GM19025 (cell line): ENCODE measurements at regions not wholly inside any gene's neighbourhood (a gene's known extent, or its start where the extent isn't known, plus 50 kb on each side); places are given as distances from the start of the nearest gene placed in this dataset.

ENCODE experiments used
- ATAC-seq: cut with Tn5 transposase; IDR thresholded peaks from one replicate; pipeline ENCODE4 v1.9.1; 2021; ENCODE audit warnings: mild to moderate bottlenecking, low read depth, moderate library complexity; ENCODE audit not compliant: unreplicated experiment

DNA sequence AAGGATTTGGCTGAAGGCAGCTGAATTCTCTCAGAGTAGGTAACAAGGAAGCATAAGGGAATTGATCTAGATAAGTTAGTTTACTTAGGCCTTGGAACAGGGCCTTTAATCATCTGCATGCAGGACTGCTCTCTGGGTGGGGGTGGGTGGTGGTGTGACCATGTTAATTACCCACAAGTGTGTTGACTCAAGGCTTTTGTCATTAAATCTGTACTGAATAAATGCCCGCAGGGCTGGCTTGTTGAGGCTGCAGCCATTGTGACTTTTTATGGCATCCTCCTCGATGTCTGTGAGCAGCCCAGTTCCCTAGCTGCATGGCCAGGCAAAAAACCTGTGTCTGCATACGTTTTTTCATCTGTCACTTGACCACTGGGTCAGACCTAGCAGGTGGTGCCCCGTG is 63.5 kb upstream of the ASCC3 start:
- ATAC-seq = no peak

DNA sequence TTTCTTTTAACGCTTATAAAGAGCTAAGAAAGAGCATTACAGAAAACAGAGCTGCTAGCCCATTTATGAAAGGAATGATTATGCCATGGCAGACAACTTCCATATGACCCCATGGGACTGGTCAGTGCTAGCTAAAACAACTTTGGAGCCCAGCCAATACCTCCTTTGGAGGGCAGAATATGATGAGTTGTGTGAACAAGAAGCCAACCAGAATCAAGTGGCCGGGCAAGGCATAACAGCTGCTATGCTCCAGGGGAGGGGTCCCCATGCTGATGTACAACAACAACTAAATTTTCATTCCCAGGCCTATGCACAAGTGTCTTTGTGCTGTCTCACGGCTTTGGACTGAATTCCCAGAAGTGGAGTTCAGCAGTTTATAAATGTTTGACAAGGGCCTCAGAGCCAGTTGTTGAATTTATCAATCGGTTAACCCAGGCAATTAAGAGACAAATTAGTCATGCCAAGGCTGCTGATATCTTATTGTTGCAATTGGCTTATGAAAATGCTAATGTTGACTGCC is 65.0 kb upstream of the ASCC3 start:
- no peak for ATAC-seq

DNA sequence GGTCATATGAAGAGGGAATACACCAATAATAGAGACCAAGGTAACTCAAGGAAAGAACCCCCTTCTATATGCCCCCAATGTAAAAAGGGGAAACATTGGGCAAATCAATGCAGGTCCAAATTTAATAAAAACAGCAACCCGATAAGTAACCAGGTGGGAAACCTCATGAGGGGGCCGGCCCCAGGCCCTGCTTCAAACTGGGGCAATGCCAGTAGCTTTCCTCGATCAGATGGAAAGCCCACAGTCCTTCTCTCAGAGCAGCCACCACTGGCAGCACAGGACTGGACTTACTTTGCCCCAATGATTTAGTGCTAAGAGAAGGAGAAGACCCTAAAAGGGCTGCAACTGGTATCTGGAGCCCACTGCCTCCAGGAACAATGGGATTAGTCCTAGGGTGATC is 65.6 kb upstream of the ASCC3 start:
- ATAC-seq = no peak

DNA sequence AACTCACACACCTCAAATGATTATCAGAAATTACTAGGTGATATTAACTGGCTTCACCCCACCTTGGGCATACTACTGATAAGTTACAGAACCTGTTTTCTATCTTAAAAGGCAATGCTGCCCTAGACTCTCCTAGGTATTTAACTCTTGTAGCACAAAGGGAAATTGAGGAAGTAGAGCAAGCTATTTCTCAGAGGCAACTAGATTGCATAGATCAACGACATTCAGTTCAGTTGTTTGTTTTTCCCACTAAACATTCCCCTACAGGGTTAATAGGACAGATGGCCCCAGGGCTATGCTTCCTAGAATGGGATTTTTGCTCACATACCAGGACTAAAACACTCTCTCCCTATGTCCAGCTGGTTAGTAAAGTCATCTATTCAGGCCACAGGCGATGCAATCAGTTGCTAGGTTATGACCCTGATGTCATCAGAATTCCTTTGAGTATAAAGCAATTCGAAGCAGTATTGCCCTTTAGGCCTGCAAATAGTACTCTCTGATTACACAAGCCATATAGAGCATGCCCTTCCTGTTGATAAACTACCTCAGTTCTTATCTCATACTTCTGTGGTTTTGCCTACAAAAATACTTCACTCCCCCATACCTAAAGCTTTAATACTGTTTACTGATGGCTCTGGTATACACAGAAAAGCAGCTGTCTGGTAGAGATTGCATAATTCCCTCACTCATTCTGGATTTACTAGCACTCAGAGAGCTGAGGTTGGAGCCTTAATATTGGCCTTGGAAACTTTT is 67.4 kb upstream of the ASCC3 start:
- no peak for ATAC-seq

DNA sequence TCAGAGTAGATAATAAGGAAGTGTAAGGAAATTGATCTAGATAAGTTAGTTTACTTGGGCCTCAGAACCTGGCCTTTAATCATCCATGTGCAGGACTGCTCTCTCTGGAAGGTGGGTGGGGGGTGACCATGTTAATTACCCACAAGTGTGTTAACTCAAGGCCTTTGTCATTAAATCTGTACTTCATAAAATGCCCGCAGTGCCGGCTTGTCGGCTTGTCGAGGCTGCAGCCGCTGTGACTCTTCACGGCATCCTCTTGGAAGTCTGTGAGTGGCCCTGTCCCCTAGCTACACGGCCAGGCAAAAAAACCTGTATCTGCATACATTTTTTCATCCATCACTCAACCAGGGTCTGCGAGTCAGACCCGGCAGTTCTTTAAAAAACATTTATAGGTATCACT is 70.9 kb upstream of the ASCC3 start:
- ATAC-seq = no peak

DNA sequence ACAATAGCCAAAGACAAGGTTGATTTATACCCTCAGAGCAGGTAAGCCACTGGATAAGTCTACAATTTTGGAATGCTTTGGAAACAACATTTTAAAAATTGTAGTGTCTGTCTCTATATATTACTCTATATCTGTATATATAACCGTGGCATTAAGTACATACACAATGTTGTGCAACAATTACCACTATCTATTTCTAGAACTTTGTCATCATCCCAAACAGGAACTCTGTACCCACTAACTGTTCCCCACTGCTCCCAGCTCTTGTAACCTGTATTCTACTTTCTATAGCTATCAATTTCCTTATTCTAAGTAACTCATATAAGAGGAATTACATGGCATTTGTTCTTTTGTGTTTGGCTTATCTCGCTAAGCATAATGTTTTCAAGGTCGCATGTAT is 78.2 kb upstream of the ASCC3 start:
- ATAC-seq = no peak

DNA sequence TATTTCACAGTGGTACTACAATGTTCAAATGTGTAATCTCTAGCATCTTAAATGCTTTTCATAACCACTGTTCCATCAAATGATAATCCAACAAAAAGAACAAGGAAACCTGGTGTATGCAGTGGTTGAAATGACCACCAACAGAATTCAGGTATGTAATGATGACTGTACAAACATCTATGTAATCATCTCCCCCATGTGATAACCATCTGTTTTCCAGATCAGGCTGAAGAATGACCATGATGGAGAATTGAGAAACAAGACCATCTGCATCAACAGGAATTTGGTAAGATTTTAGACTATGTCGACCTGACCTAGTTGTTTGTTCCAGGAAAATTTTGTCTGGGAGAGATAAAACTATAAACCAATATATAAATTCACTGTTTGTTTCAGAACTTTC is 81.3 kb upstream of the ASCC3 start:
- no peak for ATAC-seq

DNA sequence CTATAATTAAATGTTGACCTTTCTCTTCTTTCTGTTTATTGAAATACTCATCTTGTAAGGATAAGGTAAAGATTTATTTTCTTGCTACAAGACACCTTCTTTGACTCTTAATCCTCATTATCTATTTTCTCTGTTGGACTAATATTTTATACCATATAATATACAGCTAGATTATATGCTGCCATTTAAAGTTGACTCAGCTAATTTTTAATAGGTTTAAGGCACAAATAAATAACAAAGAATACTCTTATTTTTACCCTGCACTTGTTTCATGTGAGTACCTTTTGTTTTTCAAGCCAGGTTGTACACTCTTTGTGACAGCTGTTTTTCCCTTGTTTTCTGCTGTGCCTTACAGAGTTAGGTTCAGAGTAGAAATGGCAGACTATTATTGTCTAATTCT is 83.9 kb upstream of the ASCC3 start:
- ATAC-seq = no peak

DNA sequence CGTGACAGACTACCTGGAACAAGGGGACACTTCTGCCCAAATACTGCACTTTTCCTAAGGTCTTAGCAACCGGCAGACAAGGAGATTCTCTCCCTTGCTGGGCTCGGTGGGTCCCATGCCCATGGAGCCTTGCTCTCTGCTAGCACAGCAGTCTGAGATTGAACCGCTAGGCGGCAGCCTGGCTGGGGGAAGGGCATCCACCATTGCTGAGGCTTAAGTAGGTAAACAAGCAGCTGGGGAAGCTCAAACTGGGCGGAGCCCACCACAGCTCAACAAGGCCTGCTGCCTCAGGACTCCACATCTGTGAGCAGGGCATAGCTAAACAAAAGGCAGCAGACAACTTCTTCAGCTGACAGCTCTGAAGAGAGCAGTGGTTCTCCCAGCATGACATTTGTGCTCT is 87.8 kb upstream of the ASCC3 start:
- ATAC-seq = no peak

DNA sequence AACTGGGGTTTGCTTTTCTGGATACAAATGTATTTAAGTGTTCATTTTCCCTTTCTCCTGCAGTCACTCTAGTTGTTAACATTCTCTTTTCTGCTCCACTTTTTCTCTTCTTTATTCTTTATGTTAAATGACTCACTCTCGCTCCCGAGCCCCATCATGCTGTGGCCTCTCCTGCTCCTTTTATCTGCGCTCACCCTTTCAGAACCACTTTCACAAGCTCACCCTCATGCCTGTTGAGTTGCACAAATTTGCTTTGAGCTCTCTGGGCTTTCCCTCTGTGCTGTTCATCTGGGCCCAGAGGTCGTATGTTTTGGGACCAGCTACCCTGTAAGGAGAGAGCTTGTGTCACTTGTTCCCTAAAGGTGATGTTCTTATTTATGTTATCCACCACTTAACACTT is 98.1 kb upstream of the ASCC3 start:
- ATAC-seq = no peak

DNA sequence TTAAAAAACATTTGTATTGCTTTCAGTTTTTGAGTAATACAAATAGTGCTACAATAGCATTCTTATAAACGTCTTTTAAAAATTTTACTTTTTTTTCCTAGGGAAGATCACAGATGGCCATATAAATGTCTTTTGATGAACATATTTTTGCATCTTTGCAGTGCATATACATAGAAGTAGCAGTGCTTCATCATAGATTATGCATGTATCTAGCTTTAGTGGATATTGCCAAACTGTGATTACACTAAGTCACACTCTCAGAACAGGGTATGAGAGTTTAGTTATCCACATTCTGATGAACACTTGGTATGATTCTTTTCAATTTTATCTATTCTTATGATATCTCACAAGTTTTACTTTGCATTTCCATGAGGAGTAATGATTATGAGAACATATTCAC is 99.8 kb upstream of the ASCC3 start:
- ATAC-seq = no peak

DNA sequence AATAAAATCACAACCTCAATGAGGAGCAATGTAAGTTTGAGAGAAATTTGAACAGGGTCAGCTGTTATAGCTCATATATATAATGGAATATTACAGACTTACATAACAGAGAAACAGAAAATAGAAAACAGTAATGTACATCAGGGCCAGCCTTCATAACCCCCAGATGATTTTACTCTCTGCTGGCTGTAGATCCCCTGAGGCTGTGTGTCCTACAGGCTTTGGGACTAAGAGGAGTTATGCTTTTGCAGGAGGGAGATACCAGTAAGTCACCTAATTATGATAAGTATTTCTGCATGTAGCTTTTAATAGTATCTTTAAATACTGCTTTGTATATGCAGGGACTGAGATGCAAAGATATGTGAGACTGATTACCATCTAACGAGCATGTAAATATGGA is 105.8 kb upstream of the ASCC3 start:
- no peak for ATAC-seq

DNA sequence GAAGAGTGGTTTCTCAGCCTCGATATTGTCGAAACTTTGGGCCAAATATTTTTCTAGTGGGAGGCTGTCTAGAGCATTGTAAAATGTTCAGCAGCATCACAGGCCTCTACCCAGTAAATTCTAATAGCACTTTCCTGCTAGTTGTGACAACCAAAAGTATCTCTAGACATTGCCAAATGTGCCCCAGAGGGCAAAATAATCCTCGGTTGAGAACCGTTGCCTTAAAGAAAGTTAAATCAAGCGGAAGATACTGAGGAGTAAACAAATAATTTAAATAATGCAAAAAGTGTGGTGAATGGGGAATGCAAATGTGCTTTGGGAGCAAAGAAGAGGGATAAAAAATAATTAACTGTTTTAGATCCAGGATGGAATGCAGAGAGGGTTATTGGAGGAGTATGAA is 106.4 kb upstream of the ASCC3 start:
- no peak for ATAC-seq

DNA sequence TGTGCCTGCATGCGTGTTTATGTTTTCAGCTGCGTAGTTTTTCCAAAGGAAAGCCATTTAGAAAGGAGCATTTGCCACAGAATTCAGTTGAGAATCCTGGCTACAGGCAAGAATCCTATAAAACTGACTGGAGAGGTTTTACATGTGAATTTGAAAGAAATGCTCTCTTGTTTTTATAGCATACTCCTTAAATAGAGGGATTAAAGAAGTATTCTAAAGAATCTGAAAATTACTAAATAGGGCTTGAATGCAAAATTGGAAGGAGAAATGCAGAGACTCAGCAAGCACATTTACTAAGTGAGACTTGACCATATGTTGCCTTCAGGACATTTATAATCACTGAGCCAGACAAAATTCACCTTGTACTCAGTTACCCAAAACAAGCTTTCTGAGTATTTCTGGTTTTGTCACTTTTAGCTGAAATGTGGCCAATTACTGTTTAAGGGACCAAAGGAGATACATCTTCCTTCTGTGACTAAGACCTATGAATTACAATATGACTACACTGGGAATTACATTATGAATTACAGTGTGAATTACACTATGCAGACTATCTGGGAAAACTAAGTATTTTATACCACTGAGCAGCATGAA is 107.4 kb upstream of the ASCC3 start:
- no peak for ATAC-seq

DNA sequence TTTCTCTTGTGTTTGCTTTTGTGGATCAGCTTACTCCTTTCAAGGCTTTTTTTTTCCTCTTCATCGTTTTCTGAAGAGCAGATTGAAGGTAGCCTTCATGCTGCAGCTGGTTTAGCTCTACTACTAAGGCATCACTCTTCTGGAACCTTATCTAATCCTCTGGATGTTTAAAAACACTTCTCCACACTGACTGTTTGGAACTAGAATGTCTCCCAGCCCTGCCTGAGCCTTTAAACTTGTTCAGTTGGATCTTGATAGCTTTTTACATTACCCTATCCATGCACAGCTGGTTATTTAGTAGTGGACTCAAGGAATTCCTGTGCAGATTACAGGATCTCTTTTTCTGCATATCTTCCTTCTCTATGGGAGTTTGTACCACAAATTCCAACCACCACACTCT is 108.9 kb upstream of the ASCC3 start:
- ATAC-seq = no peak

DNA sequence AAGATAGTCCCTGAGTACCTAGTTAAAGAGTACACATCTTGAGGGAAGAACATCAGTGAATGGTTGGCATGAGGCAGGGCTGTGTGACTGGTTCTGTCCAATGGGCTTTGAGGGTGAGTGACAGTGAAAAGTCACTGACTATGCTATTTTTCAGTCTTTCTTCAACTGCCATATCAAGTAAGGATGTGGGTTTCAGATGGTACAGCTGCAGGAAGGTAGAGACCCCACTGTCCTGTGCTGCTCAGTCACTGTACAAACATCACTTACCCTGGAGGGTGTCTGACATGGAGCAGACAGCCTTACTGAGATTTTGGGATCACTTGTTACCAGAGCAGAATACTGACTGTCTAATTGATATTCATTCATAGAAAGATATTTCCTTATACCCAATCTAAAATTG is 115.3 kb upstream of the ASCC3 start:
- no peak for ATAC-seq

DNA sequence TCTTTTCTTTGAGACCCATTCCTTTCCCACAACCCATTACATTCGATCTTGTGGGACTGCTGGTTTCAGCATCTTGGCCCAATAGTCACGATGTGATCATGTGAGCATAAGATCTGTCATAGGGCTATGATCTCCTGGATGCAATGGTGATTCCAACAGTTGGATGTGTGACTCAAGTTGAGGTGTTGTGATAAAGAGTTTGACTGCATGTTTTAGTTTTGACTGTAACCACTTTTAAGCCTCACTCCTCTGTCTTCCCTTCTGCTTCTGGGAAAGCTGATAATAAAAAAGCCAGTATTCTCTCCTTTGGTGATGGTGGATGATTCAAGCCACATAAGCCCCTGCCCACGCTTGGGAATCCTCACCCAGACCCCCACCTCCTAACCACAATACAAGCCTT is 117.0 kb upstream of the ASCC3 start:
- ATAC-seq = no peak

DNA sequence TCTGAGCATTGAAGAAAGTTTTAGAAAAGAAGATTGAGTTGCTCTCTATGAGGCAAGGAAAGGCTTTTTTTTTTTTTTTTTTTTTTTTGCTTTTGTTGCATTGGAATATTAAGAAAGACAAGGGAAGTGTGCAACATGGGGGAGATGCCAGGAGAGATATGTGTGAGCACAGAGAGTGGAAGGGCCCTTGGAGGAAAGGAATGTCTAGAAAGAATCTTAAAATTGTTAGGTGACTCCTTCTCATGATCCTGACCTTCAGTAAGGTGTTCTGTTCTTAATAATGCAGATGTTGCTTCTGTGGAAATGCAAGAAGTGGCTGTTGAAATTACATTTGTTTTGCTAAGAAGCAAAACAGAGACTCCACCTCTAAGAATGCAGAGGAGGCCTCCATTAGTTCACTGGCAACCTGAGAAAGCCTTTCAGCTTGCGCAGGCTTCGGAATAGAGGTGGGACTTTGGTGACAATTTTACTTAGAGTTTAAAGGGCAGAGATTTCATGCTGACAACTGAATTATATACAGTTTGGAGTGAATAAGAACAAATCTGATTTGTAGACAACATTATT is 118.0 kb upstream of the ASCC3 start:
- no peak for ATAC-seq

DNA sequence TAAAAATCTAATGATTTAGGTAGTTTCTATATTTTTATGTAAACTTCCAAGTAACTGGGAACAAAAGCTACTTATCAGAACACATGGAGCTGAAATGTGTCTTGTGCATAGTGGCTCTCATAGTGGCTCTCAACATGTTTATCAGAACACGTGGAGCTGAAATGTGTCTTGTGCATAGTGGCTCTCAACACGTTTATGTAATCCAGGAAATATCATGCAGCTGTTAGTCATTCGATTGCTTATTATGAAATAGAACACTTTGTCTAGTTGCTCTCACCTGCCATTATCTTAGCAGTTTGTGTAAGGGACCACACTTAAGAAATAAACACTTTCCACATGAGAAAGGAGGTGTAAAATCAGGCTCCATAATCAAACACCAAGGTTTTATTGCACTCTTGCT is 119.2 kb upstream of the ASCC3 start:
- ATAC-seq = no peak

DNA sequence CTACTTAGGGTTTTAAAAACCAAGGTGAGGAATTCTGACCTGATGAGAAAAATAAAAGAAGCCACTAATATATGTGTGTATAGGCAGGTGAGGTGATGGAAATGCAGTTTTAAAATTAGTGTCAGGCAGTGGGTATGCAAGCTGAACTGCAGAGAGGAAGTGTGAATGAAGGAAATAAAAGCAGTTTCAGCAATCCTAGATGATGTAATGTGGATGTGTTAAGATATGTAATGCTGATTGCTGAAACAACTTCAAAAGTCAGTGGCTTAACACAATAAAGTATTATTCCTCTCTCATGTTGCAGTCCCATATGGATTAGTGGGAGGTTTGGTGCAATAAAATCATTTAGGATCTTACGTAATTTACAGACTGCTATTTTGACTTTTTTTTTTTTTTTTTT is 119.9 kb upstream of the ASCC3 start:
- ATAC-seq = no peak

DNA sequence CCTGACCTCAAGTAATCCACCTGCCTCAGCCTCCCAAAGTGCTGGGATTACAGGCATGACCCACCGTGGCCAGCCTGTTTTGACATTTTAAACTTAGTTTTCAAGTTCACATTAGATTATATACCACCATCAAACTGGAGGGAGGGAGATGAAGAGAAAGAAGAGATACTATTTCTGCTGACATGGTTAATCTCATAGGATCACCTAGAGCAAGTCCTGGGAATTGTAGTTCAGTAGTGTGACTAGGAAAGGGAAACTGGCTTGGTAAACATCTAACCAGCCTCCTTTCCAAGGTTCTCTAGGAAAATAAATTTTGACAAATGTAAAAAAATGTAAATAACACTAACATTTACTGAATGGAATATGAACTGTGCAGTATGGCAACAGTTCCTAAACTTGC is 120.5 kb upstream of the ASCC3 start:
- ATAC-seq = no peak

DNA sequence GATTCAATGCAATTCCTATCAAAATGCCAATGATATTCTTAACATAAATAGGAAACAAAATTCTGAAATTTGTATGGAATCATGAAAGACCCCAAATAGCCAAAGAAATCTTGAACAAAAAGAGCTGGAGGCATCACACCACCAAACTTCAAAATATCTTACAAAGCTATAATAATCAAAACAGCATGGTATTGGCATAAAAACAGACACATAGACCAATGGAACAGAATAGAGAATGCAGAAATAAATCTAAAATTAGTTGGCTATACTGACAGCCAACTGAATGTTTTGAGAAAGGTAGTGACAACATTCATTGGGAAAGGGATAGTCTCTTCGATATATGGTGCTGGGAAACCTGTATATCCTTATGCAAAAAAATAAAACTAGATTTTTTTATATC is 121.9 kb upstream of the ASCC3 start:
- ATAC-seq = no peak
